BJ (cell line): ENCODE measurements at regions not wholly inside any gene's neighbourhood (a gene's known extent, or its start where the extent isn't known, plus 50 kb on each side); places are given as distances from the start of the nearest gene placed in this dataset.

ENCODE experiments used
- CTCF ChIA-PET: fragments of 350-600 bp; formaldehyde crosslinking; extraction: SDS; loops from one replicate; lab custom pipeline; 2021; ENCODE audit warnings: antibody characterized with exemption, inconsistent platforms; lab: Yijun Ruan, JAX
- POLR2A ChIA-PET: fragments of 300-600 bp; sonication (Branson Sonifier 250); formaldehyde crosslinking; extraction: SDS; loops from one replicate; lab custom pipeline; 2021; ENCODE audit warnings: antibody characterized with exemption; lab: Charles Lee
- DNase-seq: peaks from one replicate; pipeline ENCODE4 v3.0.0-alpha.2; 2011; ENCODE audit warnings: low read depth
- H3K27me3 ChIP-seq: 2 replicates; pipeline ENCODE4 v1.6.0; 2011; ENCODE audit warnings: low read length; ENCODE audit not compliant: control insufficient read depth, insufficient read depth
- H3K36me3 ChIP-seq: 2 replicates; pipeline ENCODE4 v1.5.1; 2011; ENCODE audit warnings: low read length; ENCODE audit not compliant: control insufficient read depth, insufficient read depth
- H3K4me3 ChIP-seq: 2 replicates; pipeline ENCODE4 v1.5.1; 2011; ENCODE audit warnings: low read depth, mild to moderate bottlenecking, control low read depth, low read length
- TF ChIP-seq, protein P1 (sequence below): IDR thresholded peaks from 2 replicates; pipeline ENCODE4 v1.5.1; 2011; ENCODE audit warnings: low read depth, mild to moderate bottlenecking, control low read depth, inconsistent platforms, low read length, moderate library complexity; ENCODE audit not compliant: insufficient read depth

DNA sequence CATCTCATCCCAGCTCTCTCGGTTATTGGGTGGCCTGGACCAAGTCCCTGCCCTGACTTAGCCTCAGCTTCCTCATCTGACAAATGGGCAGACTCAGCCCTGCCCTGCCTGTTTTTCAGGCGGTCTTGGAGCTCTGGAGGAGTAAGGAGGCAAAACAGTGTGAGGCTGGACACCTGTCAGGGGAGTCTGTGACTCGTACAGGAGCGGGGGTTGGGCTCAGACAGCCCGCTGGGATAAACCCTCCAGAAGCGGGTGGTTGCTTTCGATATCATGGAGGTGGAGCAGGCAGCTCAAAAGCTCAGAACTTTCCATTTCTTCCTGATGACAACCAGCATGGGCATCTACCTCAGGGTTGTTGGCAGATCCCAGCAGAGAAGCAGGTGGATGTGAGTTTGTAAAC lies 72.9 kb upstream of the GGTA1 start:
- TF ChIP-seq, protein P1, sequence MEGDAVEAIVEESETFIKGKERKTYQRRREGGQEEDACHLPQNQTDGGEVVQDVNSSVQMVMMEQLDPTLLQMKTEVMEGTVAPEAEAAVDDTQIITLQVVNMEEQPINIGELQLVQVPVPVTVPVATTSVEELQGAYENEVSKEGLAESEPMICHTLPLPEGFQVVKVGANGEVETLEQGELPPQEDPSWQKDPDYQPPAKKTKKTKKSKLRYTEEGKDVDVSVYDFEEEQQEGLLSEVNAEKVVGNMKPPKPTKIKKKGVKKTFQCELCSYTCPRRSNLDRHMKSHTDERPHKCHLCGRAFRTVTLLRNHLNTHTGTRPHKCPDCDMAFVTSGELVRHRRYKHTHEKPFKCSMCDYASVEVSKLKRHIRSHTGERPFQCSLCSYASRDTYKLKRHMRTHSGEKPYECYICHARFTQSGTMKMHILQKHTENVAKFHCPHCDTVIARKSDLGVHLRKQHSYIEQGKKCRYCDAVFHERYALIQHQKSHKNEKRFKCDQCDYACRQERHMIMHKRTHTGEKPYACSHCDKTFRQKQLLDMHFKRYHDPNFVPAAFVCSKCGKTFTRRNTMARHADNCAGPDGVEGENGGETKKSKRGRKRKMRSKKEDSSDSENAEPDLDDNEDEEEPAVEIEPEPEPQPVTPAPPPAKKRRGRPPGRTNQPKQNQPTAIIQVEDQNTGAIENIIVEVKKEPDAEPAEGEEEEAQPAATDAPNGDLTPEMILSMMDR = no peak
- Histone ChIP-seq H3K27me3 (no peaks in the 10 kb centered on the region; the same call in none of the 2 replicates), H3K4me3 (no peak overlapping the region), H3K36me3 (no peaks in the 10 kb centered on the region)
- ChIA-PET CTCF (interaction anchor here (0.9 to 2.5 kb wide), 4 partner anchors 12 to 48 kb away, joined by 3 to 9 read pairs (median 6); no protein-coding TSS in a partner anchor), POLR2A (no interaction called here)
- no peak for DNase-seq

DNA sequence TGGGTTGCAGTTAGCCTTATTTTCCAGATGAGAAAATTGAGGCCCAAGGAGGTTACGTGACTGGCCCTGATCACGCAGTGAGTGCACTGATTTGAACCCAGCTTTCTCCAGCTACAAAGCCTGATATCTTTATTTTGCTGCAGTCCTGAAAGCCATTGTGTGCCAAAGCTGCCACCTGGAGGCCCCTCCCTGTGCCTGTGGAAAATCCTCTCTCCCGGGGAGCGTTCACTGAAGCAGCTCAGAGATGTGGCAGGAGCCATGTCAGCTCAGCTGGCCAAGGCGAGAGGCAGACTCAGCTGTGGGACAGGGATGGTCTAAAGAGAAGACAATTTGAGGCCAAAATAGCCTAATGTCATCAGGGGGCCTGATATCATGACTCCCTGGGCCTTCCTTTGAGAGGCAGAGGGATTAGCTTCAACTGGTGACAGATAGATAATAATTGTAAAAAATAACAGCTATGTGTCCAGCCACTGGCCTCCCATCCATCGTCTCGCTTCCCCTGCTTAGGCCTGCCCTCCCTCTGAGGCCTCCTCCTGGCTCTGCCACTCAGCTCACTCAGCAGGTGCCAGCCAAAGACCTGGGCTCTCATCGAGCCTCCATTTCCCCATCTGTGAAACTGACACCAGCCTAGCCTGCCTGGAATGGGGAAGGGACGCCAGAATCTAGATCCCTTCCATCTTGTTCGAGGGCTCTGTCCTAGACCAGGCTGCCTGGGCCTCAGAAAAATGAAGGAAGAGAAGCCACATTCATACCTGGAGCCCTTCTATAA lies 74.3 kb upstream of the GGTA1 start:
- Histone ChIP-seq H3K27me3 (peaks cover 2% of the 10 kb centered on the region), H3K4me3 (no peak overlapping the region), H3K36me3 (no peaks in the 10 kb centered on the region)
- no peak for DNase-seq
- POLR2A ChIA-PET = no interaction called here
- TF ChIP-seq, protein P1 = no peak
- CTCF ChIA-PET = interaction anchor here (0.6 to 2.5 kb wide), 5 partner anchors 13 to 69 kb away, joined by 3 to 9 read pairs (median 3); no protein-coding TSS in a partner anchor

DNA sequence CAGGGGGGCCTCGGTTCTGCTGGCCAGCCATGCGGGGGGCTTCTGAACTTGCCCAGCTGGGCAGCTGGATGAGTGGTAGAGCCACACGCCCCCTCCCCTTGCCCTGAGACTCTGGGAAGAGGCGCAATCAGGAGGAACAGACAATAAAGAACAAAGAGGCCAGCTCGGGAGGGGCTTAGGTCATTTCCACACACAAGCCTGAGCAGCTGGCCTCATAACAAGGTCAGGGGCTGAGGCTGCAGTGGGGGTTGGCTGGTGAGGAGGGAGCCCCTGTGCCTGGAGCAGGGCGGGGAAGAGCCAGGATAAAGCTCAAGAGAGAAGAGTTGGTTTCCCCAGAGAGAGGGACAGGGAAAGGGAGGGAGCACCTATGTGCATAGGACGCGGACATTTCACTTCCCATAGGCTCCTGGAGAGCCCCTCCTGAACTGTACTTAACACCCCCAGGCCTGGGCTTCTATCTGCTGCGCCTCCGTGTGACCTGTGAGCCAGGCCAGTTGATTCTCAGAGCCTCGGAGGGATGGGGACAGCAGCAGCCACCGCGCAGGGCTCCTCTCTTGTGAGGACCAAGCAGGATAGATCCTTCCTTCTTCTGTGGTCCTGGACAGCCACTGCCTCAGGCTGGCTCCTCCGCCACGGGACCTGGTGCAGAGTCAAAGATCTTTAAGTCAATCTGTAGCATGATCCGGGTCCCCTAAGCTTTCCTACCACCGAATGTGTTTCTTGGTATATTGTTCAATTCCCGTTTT lies 75.3 kb upstream of the GGTA1 start:
- POLR2A ChIA-PET = no interaction called here
- no peak overlapping the region for H3K4me3 ChIP-seq
- CTCF ChIA-PET = interaction anchor here (0.6 to 2.8 kb wide), 6 partner anchors 9 to 43 kb away, joined by 3 to 15 read pairs (median 4); no protein-coding TSS in a partner anchor
- peaks cover 2% of the 10 kb centered on the region for H3K27me3 ChIP-seq
- DNase-seq = no peak
- TF ChIP-seq, protein P1 = no peak
- H3K36me3 ChIP-seq = no peaks in the 10 kb centered on the region

DNA sequence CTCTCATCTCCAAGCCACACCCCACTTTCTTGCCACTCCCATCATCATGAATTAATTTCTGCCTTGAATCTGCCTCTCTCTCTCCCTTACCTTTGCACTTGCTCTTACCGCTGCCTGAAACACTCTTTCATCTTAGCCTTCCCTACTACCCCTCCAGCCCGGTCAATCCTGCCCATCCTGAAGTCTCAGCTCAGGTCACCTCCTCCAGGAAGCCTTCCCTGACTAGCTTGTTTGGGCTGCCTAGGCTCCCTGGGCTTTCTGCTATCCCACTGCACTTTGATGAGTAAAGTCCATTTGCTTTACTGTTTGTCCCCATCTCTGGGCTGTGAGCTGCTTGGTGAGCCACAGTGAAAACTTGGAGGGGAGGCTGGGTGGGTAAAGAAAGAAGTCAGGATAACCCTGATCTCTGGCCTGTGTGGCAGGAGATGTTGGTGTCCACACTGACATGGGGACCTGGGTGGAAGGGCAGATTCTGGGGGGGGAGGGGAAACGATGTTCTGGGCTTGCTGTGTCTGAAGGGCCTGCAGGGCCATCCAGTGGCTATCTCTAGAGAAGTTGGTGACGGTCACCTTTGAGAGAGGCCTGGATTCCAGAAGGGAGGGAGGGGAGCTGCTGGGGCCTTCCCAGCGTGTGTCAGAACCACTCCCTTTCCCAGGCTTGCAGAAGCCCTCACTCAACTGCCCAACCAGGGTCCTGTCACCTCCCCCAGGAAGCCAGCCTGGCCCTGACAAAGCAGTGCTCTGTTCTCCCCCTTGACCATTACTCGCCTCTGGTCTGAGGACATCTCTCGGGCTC lies 75.0 kb upstream of the DAB2IP start:
- CTCF ChIA-PET = interaction anchor here (0.7 to 2.8 kb wide), 6 partner anchors 9 to 44 kb away, joined by 3 to 15 read pairs (median 8); no protein-coding TSS in a partner anchor
- H3K4me3 ChIP-seq = no peak overlapping the region
- H3K36me3 ChIP-seq = no peaks in the 10 kb centered on the region
- peaks cover 3% of the 10 kb centered on the region for H3K27me3 ChIP-seq
- no peak for DNase-seq
- TF ChIP-seq, protein P1 = no peak
- POLR2A ChIA-PET = no interaction called here
